ENCODE measurements at regions not wholly inside any gene's neighbourhood (a gene's known extent, or its start where the extent isn't known, plus 50 kb on each side); places are given as distances from the start of the nearest gene placed in this dataset.

DNA sequence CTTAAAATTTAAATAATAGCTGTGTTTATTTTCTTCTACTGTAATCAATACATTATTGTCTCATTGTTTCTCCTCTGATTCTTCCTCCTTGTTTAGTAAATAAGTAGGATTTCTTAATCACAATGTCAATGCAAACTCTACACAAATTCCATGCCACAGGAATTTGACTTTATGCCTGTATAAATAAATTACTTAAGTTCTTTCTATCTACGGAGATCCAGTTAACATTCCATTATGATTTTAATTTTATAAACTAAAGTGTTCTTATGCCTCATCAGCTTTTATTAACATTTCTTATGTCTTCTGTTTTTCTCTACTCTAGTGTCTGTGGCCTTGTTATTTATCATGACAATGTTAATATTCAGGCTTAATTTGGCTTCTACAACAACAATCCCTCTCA lies 1169.2 kb downstream of the GRIK2 start:
- no peak for TF ChIP-seq POLR2AphosphoS5 (IDR thresholded peaks at IDR 0.05; ENCODE audit: low read depth, low read length)
- no peak for TF ChIP-seq TAF1 (IDR thresholded peaks at IDR 0.05; ENCODE audit: borderline replicate concordance, low read depth, low read length)
- no peak for TF ChIP-seq POLR2A (IDR thresholded peaks at IDR 0.05; ENCODE audit: low read depth, low read length)

All from GM12892 (cell line).